Right lobe of liver (tissue), 4 donors: ENCODE measurements at regions not wholly inside any gene's neighbourhood (a gene's known extent, or its start where the extent isn't known, plus 50 kb on each side); places are given as distances from the start of the nearest gene placed in this dataset.

Experiments used
- CTCF ChIP-seq, 4 donors: fragments of 200-600 bp in 3 of 4; fragments of 450-650 bp in 1 of 4; IDR thresholded peaks; one replicate each; pipeline versions ENCODE4 v1.5.1 to v1.8.0; 2016 to 2022; ENCODE audit warnings: antibody characterized with exemption in 4 of 4, mild to moderate bottlenecking in 2 of 4
- POLR2A ChIP-seq: fragments of 450-650 bp; IDR thresholded peaks from one replicate; pipeline ENCODE4 v1.6.1; 2017; ENCODE audit warnings: antibody characterized with exemption, mild to moderate bottlenecking
- donor health status: DM: no; HTN: no; CAD: no.
- donor health status: DM: no; HTN: no; CAD: no.
- donor health status: DM: no; HTN: yes; CAD: no.

- TF ChIP-seq CTCF (IDR thresholded peaks at IDR 0.05) (no peak), POLR2A (no peak)
These were observed 478.3 kb downstream of the PSAT1 start for GRCh38 chr9:78775211-78775610.
